OCI-LY3 (cell line): ENCODE measurements at regions not wholly inside any gene's neighbourhood (a gene's known extent, or its start where the extent isn't known, plus 50 kb on each side); places are given as distances from the start of the nearest gene placed in this dataset.

Experiments
- H2AFZ ChIP-seq: fragments of 200-600, 300-600 bp; shearing (Covaris generic); 2 replicates; pipeline ENCODE4 v1.6.0; 2014; ENCODE audit warnings: antibody characterized with exemption, low read depth, low read length
- H3K27ac ChIP-seq: fragments of 200-600, 300-600 bp; sonication (generic); 2 replicates; pipeline ENCODE4 v1.5.1; 2014; ENCODE audit warnings: mild to moderate bottlenecking, low read length, moderate library complexity, mixed read lengths
- H3K27me3 ChIP-seq: fragments of 200-600, 300-600 bp; sonication (generic); 2 replicates; pipeline ENCODE4 v1.6.1; 2014; ENCODE audit warnings: low read depth, low read length, mixed read lengths
- H3K36me3 ChIP-seq: fragments of 200-600, 300-600 bp; sonication (generic); replicated peaks from 2 replicates; pipeline ENCODE3; 2014; ENCODE audit warnings: low read depth, low read length, mixed read lengths
- H3K4me1 ChIP-seq: fragments of 300-600, 200-600 bp; sonication (generic); 2 replicates; pipeline ENCODE4 v1.6.1; 2014; ENCODE audit warnings: low read length, mixed read lengths
- H3K4me2 ChIP-seq: fragments of 200-600, 300-600 bp; sonication (generic); 2 replicates; pipeline ENCODE4 v1.6.1; 2014; ENCODE audit warnings: low read length, mixed read lengths
- H3K4me3 ChIP-seq: fragments of 300-600, 200-600 bp; sonication (generic); 2 replicates; pipeline ENCODE4 v1.5.1; 2014; ENCODE audit warnings: antibody characterized with exemption, mild to moderate bottlenecking, low read length, moderate library complexity
- H3K79me2 ChIP-seq: fragments of 300-600, 200-600 bp; shearing (Covaris generic); 2 replicates; pipeline ENCODE4 v1.6.1; 2014; ENCODE audit warnings: mild to moderate bottlenecking, low read length, mixed read lengths
- H3K9ac ChIP-seq: fragments of 300-600, 200-600 bp; shearing (Covaris generic); 2 replicates; pipeline ENCODE4 v1.6.0; 2014; ENCODE audit warnings: mild to moderate bottlenecking, low read length, moderate library complexity
- H3K9me3 ChIP-seq: fragments of 200-600, 300-600 bp; shearing (Covaris generic); 2 replicates; pipeline ENCODE4 v1.6.1; 2014; ENCODE audit warnings: low read length, mixed read lengths; ENCODE audit not compliant: insufficient read depth
- H4K20me1 ChIP-seq: fragments of 200-600, 300-600 bp; sonication (generic); 2 replicates; pipeline ENCODE4 v1.6.1; 2016; ENCODE audit warnings: low read length, mixed read lengths; ENCODE audit not compliant: insufficient read depth
- EZH2phosphoT487 ChIP-seq: fragments of 200-600 bp; shearing (Covaris generic); IDR thresholded peaks from 2 replicates; pipeline ENCODE4 v1.6.1; 2018; ENCODE audit warnings: antibody characterized with exemption, mixed run types, low read depth
- TF ChIP-seq, protein P1 (sequence below): fragments of 200-600, 300-600 bp; sonication (generic); IDR thresholded peaks from 2 replicates; pipeline ENCODE4 v1.5.1; 2014; ENCODE audit warnings: antibody characterized with exemption, low read length, low read depth

DNA sequence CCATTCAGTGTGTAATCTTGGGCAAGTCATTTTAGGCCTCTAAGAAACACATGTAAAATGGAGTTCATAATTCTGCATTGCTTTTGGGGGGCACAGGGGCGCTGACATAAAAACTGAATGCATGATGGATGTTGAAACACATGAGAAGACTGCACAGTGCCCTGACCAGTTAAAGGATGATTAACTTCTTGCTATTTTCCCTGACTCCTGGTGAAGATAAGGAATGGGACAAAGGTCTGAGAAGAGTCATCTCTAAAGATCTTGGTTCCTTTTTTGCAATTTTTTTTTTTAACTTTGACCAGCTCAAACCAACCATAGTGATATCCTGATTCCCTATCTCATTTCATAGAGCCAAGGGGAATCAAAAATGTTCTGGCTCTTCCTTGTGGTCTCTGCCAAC, 134.9 kb upstream of the TENM4 start:
- Histone ChIP-seq H3K4me2 (no peak overlapping the region), H3K27me3 (no peaks in the 10 kb centered on the region), H3K27ac (no peak overlapping the region), H3K4me3 (no peak overlapping the region), H3K4me1 (peaks cover 12% of the 10 kb centered on the region), H3K9ac (no peak overlapping the region), H4K20me1 (no peaks in the 10 kb centered on the region), H3K79me2 (no peaks in the 10 kb centered on the region), H3K9me3 (no peaks in the 10 kb centered on the region), H3K36me3 (no peaks in the 10 kb centered on the region), H2AFZ (no peak overlapping the region)
- TF ChIP-seq EZH2phosphoT487, result no peak
- TF ChIP-seq, protein P1, sequence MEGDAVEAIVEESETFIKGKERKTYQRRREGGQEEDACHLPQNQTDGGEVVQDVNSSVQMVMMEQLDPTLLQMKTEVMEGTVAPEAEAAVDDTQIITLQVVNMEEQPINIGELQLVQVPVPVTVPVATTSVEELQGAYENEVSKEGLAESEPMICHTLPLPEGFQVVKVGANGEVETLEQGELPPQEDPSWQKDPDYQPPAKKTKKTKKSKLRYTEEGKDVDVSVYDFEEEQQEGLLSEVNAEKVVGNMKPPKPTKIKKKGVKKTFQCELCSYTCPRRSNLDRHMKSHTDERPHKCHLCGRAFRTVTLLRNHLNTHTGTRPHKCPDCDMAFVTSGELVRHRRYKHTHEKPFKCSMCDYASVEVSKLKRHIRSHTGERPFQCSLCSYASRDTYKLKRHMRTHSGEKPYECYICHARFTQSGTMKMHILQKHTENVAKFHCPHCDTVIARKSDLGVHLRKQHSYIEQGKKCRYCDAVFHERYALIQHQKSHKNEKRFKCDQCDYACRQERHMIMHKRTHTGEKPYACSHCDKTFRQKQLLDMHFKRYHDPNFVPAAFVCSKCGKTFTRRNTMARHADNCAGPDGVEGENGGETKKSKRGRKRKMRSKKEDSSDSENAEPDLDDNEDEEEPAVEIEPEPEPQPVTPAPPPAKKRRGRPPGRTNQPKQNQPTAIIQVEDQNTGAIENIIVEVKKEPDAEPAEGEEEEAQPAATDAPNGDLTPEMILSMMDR, result no peak

DNA sequence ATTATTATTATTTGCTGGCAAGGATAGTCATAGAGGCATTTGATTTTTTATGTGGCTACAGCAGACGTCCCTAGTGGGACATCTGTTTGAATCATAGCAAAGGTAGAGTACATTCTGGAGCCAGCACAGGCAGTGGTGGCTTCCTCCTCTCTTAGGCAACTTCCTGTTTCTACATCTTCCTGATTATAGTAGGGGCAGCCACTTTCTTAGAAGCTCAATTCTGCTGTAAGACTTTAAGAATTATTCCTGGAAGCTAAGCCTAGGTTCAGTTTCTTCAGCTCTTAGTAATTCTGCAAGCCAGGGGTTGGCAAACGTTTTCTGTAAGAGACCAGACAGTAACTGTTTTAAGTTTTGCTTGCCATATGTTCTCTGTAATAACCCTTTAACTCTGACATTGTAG, 129.3 kb upstream of the TENM4 start:
- peaks cover 4% of the 10 kb centered on the region; the same call in 1 of the 2 replicates for H3K4me1 ChIP-seq
- peaks cover 8% of the 10 kb centered on the region; the same call in 1 of the 2 replicates for H3K9me3 ChIP-seq
- no peaks in the 10 kb centered on the region for H3K36me3 ChIP-seq
- no peaks in the 10 kb centered on the region for H3K27me3 ChIP-seq
- no peak overlapping the region for H3K9ac ChIP-seq
- H3K79me2 ChIP-seq, result no peaks in the 10 kb centered on the region
- peak overlapping the region; percentile 12; the same call in 1 of the 2 replicates for H2AFZ ChIP-seq
- TF ChIP-seq, protein P1, result no peak
- TF ChIP-seq EZH2phosphoT487, result no peak
- no peak overlapping the region for H3K27ac ChIP-seq
- H3K4me2 ChIP-seq, result no peak overlapping the region
- no peaks in the 10 kb centered on the region for H4K20me1 ChIP-seq
- no peak overlapping the region for H3K4me3 ChIP-seq

DNA sequence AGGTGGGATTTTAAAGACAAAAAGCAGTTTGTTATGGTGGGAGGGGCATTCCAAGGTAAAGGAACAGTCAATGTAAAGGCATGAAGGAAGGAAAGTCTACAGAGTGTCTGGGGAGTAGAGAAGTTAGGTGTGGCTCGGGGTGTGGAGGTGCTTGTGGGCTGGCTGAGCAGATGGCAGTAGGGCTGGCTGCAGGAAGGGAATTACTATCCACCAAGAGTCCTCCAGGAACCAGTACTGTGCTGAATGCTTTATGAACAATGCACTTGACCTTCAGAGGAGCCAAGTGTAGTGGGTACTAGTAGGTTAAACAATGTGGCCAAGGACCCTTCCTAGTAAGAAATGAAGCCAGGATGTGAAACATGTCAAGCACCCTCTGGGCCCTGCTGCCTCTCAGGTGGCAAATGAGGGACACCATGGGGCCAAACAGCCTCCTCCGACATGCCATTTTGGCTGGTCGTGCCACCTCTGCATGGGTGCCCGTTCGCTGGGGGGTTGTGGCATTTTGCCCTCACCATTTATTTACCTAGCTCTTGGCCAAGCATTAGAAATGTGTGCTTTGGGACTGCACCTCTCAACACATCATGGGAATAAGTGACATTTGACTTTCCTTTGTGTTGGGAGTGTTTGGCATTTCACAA, 123.6 kb upstream of the TENM4 start:
- H3K27me3 ChIP-seq, result no peaks in the 10 kb centered on the region
- no peak overlapping the region for H3K4me3 ChIP-seq
- H4K20me1 ChIP-seq, result no peaks in the 10 kb centered on the region
- no peaks in the 10 kb centered on the region for H3K36me3 ChIP-seq
- H3K4me2 ChIP-seq, result no peak overlapping the region
- no peak overlapping the region for H2AFZ ChIP-seq
- H3K9ac ChIP-seq, result no peak overlapping the region
- peaks cover 5% of the 10 kb centered on the region; the same call in 1 of the 2 replicates for H3K9me3 ChIP-seq
- H3K27ac ChIP-seq, result no peak overlapping the region
- TF ChIP-seq, protein P1, result no peak
- no peak for TF ChIP-seq EZH2phosphoT487
- H3K79me2 ChIP-seq, result no peaks in the 10 kb centered on the region
- no peaks in the 10 kb centered on the region for H3K4me1 ChIP-seq

DNA sequence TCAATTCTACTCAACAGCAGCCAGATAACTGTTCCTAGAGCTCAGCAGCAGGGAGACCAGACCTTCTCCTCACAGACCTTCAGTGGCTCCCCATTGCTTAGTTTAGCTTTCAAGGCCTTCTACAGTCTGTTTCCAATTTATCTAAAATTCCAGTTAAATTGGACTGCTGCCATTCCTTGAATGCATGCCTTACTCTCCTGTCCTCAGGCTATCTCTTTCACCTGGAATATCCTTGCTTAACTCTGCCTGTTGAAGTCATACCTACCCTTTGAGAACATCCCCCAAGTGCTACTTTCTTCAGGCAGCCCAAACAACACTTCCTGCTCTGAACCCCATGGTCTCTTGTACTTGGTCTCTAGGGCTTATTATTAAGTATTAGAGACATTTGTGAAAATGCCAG, 120.7 kb upstream of the TENM4 start:
- H2AFZ ChIP-seq, result no peak overlapping the region
- TF ChIP-seq, protein P1, result no peak
- TF ChIP-seq EZH2phosphoT487, result no peak

More for the DNA sequence above, 120.7 kb upstream of the TENM4 start:
- no peaks in the 10 kb centered on the region for H3K27me3 ChIP-seq
- no peak overlapping the region for H3K9ac ChIP-seq
- no peak overlapping the region for H3K27ac ChIP-seq
- H4K20me1 ChIP-seq, result no peaks in the 10 kb centered on the region
- H3K4me3 ChIP-seq, result no peak overlapping the region
- H3K4me1 ChIP-seq, result no peaks in the 10 kb centered on the region
- no peak overlapping the region for H3K4me2 ChIP-seq
- H3K79me2 ChIP-seq, result no peaks in the 10 kb centered on the region
- no peaks in the 10 kb centered on the region for H3K36me3 ChIP-seq
- H3K9me3 ChIP-seq, result no peaks in the 10 kb centered on the region
